D341Med (cell line): ENCODE measurements at regions not wholly inside any gene's neighbourhood (a gene's known extent, or its start where the extent isn't known, plus 50 kb on each side); places are given as distances from the start of the nearest gene placed in this dataset.
"Not testable (repeated sequence)": the region's sequence is repeated elsewhere in the genome, so short reads cannot be mapped to it uniquely, and the experiment has no call there.

ENCODE experiments used
- DNase-seq: peaks from one replicate; pipeline ENCODE4 v3.0.0; 2012; ENCODE audit warnings: low spot score

DNA sequence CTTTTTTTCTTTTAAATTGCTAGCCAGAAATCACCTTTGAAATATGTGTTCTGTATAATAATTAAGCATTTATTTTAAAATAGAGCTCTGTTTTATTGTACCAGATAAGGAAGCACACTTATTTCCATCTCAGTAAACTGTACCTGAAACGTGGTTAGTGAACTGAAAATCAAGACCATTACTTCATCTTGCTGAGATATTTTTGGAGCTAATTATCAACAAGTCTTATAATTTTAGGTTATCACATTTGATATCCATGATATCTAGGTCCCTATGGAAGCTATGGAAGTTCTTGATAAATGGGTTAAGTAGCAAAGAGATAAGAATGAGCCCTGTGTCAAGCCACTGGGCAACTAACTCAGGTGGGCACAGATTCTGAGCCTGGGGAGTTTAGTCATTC is 187.2 kb downstream of the NFKBIZ start:
- DNase-seq: no peak

DNA sequence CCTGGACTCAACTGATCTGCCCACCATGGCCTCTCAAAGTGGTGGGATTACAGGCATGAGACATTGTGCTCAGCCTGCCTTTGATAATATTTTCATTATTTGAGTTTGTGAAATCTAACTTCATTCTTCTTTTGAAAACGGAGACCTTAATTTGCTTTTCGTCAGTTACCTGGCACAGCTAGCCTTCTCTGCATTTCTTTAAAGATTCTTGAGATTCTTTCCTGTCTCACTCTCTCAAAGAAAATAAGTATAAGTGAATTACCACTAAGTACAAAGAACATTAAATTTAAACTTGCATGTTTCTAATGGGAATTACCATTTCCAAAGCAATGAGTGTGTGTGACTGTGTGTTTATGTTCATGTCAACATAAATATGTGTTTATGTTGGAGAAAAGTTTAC is 187.9 kb downstream of the NFKBIZ start:
- DNase-seq: no peak

DNA sequence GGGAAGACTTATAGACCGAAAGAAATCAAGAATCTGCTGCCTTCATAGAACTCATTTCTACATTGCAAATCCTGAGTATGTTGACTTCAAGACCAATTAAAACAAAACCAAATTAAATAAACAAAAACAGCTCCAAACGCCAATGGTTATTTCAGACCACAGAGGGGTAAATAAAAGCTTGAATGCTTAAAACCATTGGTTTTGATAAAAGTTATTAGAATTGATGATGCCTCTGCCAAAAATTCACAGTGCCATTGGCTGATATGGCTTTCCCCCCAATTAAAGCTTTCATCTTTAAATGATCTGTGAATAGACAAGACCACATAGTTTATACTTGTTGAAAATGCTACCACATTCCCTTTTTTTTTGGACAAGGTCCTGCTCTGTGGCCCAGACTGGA is 188.5 kb downstream of the NFKBIZ start:
- DNase-seq: no peak

DNA sequence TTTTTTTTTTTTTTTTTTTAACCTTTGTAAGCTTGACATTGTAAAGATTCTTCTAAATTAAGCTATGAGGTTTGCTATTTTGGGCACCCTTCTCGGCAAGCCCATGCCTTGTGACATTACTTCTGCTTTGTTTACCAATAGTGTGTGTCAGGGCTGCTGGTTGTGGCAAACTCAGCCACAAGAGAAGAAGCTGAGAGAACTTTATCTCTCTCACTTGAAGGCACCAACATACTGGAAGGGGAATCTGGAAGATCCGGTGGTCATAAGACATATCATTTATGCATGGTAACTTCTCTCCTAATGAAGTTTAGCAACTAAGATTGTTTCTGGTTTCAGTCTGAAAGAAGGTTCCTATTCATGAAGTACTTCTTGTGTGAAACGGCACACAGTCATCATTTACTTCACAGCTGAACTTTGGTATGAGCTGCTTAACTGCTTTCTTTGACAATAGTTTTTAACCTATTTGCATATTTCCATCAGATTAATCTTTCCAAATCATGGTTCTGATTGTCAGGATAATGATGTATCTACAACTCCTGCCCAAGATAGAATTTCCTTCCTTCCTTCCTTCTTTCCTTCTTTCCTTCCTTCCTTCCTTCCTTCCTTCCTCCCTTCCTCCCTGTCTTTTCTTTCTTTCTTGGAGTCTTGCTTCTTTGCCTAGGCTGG is 189.3 kb downstream of the NFKBIZ start:
- DNase-seq: no peak

DNA sequence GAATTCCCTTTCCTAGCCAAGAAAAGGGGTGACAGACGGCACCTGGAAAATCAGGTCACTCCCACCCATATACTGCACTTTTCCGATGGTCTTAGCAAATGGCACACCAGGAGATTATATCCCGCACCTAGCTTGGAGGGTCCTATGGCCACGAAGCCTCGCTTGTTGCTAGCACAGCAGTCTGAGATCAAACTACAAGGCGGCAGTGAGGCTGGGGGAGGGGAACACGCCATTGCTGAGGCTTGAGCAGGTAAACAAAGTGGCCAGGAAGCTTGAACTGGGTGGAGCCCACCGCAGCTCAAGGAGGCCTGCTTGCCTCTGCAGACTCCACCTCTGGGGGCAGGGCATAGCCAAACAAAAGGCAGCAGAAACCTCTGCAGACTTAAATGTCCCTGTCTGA is 190.8 kb downstream of the NFKBIZ start:
- DNase-seq: not testable (repeated sequence)

DNA sequence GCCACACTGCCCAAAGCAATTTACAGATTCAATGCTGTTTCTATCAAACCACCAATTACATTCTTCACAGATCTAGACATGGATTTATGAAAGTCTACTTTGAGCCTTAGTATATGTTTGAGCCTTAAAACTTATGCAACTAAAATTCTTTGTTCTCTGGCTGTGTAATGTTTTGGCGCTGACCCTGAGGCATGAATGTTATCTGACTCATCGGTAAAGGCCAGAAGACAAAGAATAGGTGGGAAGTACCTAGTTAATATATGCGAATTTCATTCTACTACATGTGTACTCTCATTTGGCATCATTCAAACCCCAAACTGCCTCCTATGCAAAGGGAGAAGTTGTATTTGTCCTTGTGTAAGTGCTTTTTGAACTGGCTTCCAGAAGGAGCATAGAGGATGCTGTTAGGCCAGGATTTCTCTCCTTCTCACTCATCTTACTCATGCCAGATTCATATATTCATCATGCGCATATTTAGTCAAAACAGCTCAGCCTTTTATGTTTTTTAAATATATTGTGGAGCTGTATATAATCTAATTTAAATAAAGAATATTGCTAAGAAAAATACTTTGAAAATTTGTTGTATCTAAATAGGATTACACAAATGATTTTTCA is 204.2 kb downstream of the NFKBIZ start:
- DNase-seq: no peak

DNA sequence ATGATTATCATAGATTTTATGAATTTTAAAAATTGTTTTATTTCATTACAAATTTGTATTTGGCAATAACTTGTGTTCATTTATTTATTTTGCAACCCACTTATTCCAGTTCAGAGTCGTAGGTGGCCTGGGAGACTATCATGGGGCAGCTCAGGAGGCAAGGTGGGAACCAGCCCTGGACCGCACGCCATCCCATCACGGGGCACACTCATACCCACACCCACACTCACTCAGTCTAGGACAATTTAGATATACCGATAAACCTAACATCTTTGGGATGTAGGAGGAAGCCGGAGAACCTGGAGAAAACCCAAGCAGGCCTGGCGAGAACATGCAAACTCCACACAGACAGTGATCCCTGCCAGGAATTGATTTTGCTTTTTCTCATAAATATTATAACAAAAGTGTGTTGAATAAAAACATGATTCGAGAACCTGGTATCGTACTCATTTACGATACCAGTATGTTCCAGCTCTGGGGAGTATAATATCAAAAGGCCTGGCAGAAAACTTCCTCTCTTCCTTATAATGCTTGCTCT is 205.3 kb downstream of the NFKBIZ start:
- no peak for DNase-seq

DNA sequence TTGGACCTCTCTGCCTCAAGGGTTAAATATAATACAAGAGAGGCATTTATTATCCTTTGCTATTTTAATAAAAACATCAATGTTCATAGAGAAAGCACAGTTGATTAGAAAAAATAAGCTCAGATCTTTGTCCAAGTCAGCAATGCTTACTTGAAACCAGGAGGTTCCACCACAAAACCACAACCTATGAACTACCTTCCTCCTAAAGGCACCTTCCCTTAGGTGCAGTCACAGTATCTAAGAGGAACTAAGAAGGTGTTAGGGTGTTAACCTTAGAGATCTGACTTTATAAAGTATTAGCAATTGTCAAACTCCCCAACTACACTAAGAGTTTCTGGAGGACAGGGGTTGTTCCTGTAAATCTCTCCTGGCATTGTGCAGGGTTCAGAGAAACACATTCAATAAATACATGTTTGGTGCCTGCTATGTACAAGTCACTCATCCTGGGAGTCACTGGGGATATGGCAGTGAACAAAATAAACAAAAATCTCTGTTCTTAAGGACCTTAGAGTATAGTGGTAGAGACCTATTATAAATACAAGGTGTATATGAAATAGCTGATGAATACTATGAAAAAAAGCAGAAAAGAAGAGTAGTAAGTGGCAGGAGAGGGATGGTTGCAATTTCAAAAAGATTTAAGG is 208.6 kb downstream of the NFKBIZ start:
- no peak for DNase-seq

DNA sequence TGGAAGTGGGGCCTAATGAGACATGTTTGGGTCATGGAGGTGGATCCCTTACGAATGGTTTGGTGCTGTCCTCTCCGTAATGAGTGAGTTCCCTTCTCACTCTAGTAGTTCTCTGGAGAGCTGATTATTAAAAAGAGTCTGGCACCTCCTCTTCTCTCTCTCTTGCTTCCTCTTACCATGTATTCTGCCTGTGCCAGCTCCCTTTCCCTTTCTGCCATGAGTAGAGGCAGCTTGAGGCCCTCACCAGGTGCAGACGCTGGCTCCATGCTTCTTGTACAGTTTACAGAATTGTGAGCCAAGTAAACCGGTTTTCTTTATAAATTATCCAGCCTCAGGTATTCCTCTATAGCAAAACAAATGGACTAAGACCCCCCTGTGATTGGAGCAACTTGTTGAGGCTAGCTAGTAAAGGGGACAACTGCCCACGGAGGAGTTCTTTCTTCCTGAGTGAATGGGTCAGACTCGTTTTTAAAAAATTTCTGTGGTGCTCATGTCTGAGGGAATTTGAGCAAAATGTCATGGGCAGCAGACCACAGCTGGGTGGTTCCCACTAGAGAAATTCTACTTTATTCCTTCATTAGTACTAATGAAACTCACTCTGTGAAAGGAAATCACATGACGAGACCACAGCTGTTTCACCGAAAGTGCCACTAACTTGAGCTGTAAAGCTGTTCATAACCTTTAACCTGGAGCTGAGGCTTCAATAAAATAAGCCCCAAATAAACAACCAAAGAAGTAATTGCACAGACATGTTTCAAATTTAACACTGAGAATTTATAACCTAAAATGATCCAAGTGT is 210.0 kb downstream of the NFKBIZ start:
- DNase-seq: no peak

DNA sequence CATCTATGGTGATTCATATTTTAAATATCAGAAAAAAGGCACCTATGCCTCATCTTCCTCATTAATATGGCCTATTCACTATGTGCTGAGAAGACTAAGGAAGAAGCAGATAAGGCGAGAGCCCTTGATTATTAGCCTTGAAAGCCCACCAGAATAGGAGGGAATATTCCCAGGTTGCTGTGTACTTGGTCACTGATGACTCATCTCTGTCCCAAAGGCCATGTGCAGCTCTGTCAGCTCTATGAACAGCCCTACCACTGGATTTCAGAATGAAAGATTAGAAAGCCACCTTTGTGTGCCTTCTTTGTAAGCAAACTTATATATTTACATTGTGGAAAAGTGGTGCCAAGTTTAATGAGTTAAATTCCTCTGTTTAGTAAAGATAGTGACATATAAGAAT is 211.5 kb downstream of the NFKBIZ start:
- no peak for DNase-seq

DNA sequence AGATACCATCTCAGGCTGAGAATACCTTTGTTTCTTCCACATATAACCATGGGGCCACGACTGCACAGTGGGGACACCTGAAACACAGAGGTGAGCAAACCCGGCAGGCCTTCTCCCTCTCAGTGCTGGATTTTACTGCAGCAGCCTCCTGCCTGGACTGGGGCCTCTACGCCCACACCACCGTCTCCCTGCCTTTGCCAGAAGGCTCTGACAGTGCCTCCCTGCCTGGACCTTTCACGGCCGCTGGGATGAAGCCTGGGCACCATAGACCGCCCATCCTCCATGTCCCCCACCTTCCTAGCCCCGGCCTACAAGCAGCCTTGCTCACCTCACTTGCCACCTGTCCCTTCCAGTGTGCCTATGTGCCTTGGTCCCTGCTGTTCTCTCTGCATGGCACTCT is 214.3 kb downstream of the NFKBIZ start:
- no peak for DNase-seq

DNA sequence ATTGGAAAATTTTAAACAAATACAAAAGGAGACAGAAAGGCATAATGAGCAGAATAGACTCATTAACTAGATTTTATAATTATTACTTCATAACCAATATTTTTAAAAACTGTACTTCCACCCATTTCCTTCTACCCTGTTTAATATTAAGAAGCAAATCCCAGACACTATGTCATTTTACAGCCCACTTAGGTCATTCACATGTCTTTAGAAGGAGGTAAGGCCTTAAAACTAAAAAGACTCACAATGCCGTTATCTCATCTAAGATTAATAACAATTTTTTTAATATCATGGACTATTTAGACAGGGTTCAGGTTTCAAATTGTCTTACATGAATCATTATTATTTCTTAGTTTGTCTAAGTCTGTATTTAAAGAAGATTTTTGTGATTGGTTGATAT is 217.2 kb downstream of the NFKBIZ start:
- DNase-seq: no peak

DNA sequence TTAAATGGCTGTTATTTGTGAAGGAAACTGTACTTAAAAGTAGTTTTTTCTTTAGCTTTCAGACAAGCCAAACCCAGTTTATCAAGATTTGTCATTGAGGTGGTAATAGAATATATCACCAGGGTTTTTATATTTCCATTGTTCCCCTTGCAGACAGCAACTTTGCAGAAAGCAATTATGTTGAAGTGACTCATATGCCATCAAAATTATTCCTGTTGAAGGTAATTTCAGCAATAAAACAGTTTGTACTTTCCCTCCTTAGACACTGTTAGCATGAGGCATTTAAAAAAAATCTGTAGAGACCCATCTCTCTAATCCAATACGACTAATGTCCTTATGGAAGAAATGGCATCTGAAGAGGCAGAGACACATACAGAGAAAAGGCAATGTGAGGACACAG is 219.0 kb downstream of the NFKBIZ start:
- DNase-seq: no peak

DNA sequence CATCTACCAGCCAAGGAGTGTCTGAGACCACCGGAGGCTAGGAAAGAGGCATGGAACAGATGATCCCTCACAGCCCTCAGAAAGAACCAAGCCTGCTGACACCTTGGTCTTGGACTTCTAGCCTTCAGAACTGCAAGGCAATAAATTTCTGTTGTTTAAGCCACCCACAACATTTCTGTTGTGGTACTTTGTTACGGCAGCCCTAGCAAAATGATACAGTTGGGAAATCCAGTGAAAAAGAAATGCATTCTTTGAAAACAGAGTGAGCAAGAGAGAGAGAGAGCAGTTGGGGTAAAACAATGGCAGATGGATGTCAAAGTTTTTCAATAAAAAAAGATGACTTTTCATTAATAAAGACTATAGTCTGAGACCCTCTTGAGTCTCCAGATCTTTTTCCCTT is 219.4 kb downstream of the NFKBIZ start:
- DNase-seq: no peak

DNA sequence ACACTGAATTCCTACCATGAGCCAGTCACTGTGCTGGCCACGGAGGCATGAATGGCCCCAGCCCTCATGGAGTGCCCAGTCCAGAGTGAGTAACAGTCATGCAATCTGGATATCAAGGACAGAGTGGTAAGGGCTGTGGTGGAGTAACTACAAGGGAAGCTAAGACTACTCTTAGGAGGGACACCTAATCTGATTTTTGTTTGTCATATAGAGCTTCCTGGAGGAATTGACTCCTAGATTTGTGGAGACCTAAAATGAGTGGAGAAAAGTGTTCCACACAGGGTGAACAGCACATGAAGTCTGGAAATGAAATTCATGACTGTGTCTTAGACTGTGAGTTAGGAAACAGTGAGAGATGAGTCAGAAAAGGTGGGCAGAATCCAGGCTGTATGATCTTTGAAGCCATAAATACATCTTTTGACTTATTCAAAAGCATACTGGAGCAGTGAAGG is 219.9 kb downstream of the NFKBIZ start:
- DNase-seq: no peak

DNA sequence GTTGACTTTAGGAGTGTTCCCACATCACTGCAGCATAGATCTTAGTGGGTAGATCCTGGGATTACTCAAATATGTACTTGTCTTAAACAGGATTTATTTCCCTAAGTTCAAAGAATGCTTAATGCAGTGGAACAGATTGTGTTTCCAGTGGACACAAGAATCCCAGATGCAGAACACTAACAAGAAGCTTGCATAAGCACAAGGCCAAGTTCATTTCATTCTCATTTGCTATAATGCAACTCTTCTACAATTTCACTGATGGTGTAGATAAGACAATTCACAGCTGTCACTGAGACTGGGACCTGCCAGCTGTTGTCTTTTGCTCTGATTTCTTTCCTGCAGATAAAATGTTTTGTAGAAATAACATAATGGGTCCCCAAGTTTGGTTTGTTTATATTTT is 225.6 kb downstream of the NFKBIZ start:
- no peak for DNase-seq

DNA sequence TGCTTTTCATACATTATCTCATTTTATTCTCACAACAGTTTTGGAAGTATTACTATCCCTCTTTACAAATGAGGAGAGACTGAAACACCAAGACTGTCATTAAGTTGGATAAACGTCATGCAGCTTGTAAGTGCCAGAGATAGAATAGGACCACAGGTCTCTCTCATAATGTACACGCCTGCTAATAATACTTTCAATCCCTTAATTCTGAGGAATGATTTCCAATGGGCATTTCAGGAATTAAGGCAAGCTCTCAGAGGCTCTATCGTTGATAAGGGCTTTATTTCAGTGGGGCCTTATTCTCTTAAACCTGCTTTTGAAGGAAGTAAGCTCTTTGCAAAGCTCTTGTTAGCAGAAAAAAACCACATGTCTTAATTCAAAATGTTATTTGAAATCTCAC is 229.1 kb downstream of the NFKBIZ start:
- no peak for DNase-seq

DNA sequence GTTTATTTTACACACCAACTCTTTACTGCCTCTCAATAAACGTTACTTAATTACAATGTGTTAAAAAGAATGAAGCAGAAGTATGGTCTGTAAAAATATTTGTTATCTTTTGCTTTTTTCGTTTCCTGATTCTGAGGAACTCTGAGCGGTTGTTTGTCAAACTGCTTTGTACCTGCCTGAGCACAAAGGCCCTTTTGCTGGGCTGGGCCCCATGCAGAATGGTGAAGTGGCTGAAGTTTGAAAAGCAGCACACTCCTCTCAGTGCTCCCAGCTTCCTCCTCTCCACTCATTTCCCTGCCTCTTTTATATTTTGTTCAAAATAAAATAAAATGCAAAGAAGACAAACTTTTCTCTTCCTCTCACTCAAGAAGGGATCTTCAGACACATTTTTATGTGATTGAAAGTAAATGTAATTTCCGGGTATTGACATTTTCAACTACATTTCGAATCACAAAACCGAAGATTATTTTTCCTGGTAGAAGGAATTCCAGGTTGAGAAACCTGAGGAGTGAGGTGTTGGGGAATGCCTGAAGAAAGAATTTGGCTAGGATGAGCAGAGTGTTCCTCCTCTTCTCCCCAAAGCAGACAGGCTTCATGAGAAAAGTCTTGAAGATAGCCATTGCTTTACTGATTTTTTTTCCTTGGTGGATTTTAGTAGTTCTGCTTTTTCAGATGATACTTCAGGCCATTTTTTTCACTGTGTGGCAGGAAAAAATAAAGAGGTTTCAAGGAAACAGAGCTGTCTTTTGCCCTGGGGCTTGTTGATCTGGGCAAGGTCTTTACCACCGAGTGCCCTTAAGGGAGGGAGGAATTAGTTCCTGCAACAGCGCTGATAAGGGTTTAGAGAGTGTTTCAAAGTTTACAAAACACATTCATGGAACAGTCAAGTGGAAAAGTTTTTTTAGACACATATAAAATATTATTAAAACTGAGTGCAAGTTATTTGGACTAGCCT is 229.8 kb downstream of the NFKBIZ start:
- DNase-seq: no peak

DNA sequence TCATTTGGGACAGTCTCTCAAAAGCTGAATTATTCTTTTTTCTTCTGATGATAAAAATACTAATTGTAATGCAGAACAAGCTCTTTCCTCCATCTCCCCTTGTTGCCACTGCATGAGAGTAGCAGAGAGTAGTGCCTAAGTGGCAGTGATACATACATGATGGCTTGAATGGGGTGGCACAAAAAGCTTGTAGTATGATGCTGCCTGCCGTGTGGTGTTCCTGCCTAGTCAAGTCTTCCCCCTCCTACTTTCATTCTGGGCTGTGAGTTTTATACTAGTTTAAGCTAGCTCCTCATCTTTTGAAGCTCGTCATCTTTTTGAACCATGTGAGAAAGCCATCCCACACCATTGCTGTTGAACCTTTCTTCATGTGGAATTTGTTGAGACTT is 230.5 kb downstream of the NFKBIZ start:
- DNase-seq: no peak

DNA sequence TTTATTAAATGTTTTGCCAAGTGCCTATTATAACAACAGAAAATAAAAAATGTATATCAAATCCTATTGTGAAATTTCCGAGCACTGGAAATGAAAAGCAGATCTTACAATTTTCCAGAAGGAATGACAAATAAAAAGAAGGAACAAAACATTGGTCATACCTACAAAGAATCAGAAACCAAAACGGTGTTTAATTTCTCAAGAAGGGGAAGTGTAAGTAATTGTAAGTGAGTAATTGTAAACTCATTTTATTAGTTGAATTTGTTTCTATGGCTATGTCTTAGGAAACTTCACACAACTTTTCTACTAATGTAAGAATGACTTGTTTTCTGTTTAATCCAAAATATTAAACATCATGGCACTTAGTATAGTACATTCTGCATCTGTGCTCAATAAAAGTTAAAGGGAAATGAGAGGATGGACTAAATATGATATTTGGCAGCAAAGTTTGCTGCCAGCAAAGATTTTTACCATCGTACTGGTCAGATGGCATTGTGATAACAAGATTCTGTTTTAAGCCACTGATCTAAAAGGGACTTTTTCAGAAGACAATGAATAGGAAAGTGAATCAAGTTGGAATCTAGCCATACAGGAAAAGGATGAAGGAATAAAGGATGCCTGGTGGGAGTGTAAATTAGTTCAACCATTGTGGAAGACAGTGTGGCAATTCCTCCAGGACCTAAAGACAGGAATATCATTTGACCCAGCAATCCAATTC is 232.4 kb downstream of the NFKBIZ start:
- DNase-seq: no peak

DNA sequence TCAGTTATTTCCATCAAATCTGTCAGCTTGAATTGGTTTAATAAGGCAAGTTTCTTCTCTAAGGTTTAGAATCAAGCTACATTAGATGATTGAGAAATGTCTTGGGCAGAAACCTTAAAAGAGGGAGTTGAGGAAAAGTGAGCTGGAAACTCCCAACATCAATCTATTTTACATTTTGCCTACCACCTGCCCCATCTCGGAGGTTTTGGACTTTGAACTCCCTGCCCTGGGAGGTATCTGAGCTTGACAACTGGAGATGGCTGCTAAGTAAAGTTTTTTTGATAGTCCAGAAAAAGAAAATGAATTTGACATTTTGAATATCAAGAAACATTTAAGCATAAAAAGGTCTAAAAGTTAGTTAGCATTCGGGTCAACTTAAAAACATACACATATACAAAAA is 234.2 kb downstream of the NFKBIZ start:
- no peak for DNase-seq
